Upper lobe of left lung (tissue), 6 donors: ENCODE measurements at regions not wholly inside any gene's neighbourhood (a gene's known extent, or its start where the extent isn't known, plus 50 kb on each side); places are given as distances from the start of the nearest gene placed in this dataset.
"Not testable (repeated sequence)": the region's sequence is repeated elsewhere in the genome, so short reads cannot be mapped to it uniquely, and the experiment has no call there.

Experiments
- ATAC-seq, 2 donors: fragments of 200-7000 bp; cut with Tn5 transposase; one replicate each; pipeline ENCODE4 v1.9.1; 2022; ENCODE audit warnings: mild to moderate bottlenecking in 2 of 2, moderate library complexity in 2 of 2; ENCODE audit not compliant: low FRiP score in 2 of 2
- DNase-seq, 2 donors: peaks; one replicate each; pipeline ENCODE4 v3.0.0-alpha.2; 2019 to 2020
- H3K27ac ChIP-seq, 4 donors: fragments of 200-600 bp; sonication (generic); one replicate each; pipeline ENCODE4 v1.5.1; 2016 to 2019
- H3K27me3 ChIP-seq, 4 donors: fragments of 200-600 bp; sonication (generic); one replicate each; pipeline ENCODE4 v1.5.1; 2017 to 2019
- H3K36me3 ChIP-seq, 4 donors: fragments of 200-600 bp; sonication (generic); one replicate each; pipeline ENCODE4 v1.5.1; 2016 to 2019
- H3K4me1 ChIP-seq, 4 donors: fragments of 200-600 bp; sonication (generic); one replicate each; pipeline ENCODE4 v1.5.1; 2018 to 2019
- H3K4me3 ChIP-seq, 4 donors: fragments of 200-600 bp; sonication (generic); one replicate each; pipeline ENCODE4 v1.5.1; 2017 to 2019; ENCODE audit warnings: mild to moderate bottlenecking in 2 of 4, moderate library complexity in 1 of 4
- H3K9me3 ChIP-seq, 4 donors: fragments of 200-600 bp; sonication (generic); one replicate each; pipeline ENCODE4 v1.5.1; 2018 to 2019
- CTCF ChIP-seq, 6 experiments: fragments of 450-650 bp in 4 of 6; fragments of 200-600 bp in 2 of 6; sonication (generic) in 2 of 6; IDR thresholded peaks; one replicate each; pipeline ENCODE4 v1.5.1; 2016 to 2019; ENCODE audit warnings: antibody characterized with exemption in 6 of 6
- EP300 ChIP-seq, 4 donors: sonication (generic); formaldehyde crosslinking; IDR thresholded peaks; one replicate each; pipeline ENCODE4 v1.5.1; 2017; ENCODE audit warnings: antibody characterized with exemption in 4 of 4, control low read depth in 2 of 4
- POLR2A ChIP-seq, 4 donors: fragments of 450-650 bp; IDR thresholded peaks; one replicate each; pipeline ENCODE4 v1.5.1; 2016 to 2017; ENCODE audit warnings: antibody characterized with exemption in 4 of 4, mild to moderate bottlenecking in 2 of 4
- POLR2AphosphoS5 ChIP-seq, 2 donors: sonication (generic); formaldehyde crosslinking; IDR thresholded peaks; one replicate each; pipeline ENCODE4 v1.5.1; 2017; ENCODE audit warnings: antibody characterized with exemption in 2 of 2
- WGBS, 2 donors: methylation state at CpG; one replicate each; pipeline ENCODE4 v1.1.5; 2017 to 2018; 5-methylcytosine and 5-hydroxymethylcytosine counted together
- donor health status: DM: no; HTN: no; CAD: no; lungs with moderate emphysema.
- donor health status: DM: no; HTN: yes; CAD: no; lungs with severe emphysema.

GRCh38 chr13:47892374-47892773 lies 108.7 kb downstream of the SUCLA2 start:
- H3K4me1 ChIP-seq, result no peaks in the 10 kb centered on the region
- H3K27me3 ChIP-seq, result no peaks in the 10 kb centered on the region
- ATAC-seq, result no peak
- no peak overlapping the region for H3K27ac ChIP-seq
- no peaks in the 10 kb centered on the region for H3K36me3 ChIP-seq
- TF ChIP-seq POLR2AphosphoS5 (IDR thresholded peaks at IDR 0.05), result no peak
- DNase-seq, result no peak
- WGBS, 2 donors, result 89 to 93% methylated on average over 6 of the region's 6 CpGs
- no peaks in the 10 kb centered on the region for H3K9me3 ChIP-seq
- no peak overlapping the region for H3K4me3 ChIP-seq

GRCh38 chr13:47890146-47890814 lies 110.8 kb downstream of the SUCLA2 start:
- no peaks in the 10 kb centered on the region for H3K9me3 ChIP-seq
- no peak overlapping the region for H3K27ac ChIP-seq
- H3K4me1 ChIP-seq, result no peaks in the 10 kb centered on the region
- H3K4me3 ChIP-seq, result no peak overlapping the region
- H3K27me3 ChIP-seq, result no peaks in the 10 kb centered on the region
- TF ChIP-seq CTCF (IDR thresholded peaks at IDR 0.05) (no peak), EP300 (IDR thresholded peaks at IDR 0.05) (no peak)
- no peak for DNase-seq
- no peaks in the 10 kb centered on the region for H3K36me3 ChIP-seq
- ATAC-seq, result no peak

GRCh38 chr13:47886314-47886713 lies 114.8 kb downstream of the SUCLA2 start:
- DNase-seq (no peak), ATAC-seq (no peak)
- no peaks in the 10 kb centered on the region for H3K9me3 ChIP-seq
- H3K4me3 ChIP-seq, result no peak overlapping the region
- WGBS, 2 donors, result 92 to 97% methylated on average over 4 of the region's 4 CpGs
- no peaks in the 10 kb centered on the region for H3K4me1 ChIP-seq
- no peak overlapping the region for H3K27ac ChIP-seq
- no peaks in the 10 kb centered on the region for H3K36me3 ChIP-seq
- no peaks in the 10 kb centered on the region for H3K27me3 ChIP-seq
- TF ChIP-seq CTCF (IDR thresholded peaks at IDR 0.05), result no peak
- TF ChIP-seq POLR2A (IDR thresholded peaks at IDR 0.05), result no peak
- no peak for TF ChIP-seq POLR2AphosphoS5 (IDR thresholded peaks at IDR 0.05)
- TF ChIP-seq EP300 (IDR thresholded peaks at IDR 0.05), result no peak

- ATAC-seq (no peak), DNase-seq (no peak)
- no peak overlapping the region for H3K27ac ChIP-seq
- H3K36me3 ChIP-seq, result no peaks in the 10 kb centered on the region
- 65 to 82% methylated on average over 1 of the region's 1 CpG for WGBS, 2 donors
- no peaks in the 10 kb centered on the region for H3K4me1 ChIP-seq
- H3K27me3 ChIP-seq, result no peaks in the 10 kb centered on the region
- peaks cover 0 to 19% (median 13%) of the 10 kb centered on the region in 4 donors for H3K9me3 ChIP-seq
- TF ChIP-seq POLR2A (IDR thresholded peaks at IDR 0.05) (no peak), EP300 (IDR thresholded peaks at IDR 0.05) (no peak), CTCF (IDR thresholded peaks at IDR 0.05) (no peak), POLR2AphosphoS5 (IDR thresholded peaks at IDR 0.05) (no peak)
- no peak overlapping the region for H3K4me3 ChIP-seq
Observed at GRCh38 chr13:47875201-47875600, 125.9 kb downstream of the SUCLA2 start.

GRCh38 chr13:47873987-47874386 lies 127.1 kb downstream of the SUCLA2 start:
- not testable (repeated sequence) for H3K4me1 ChIP-seq, DNase-seq, ATAC-seq, H3K4me3 ChIP-seq, H3K27ac ChIP-seq, H3K36me3 ChIP-seq, H3K27me3 ChIP-seq
- H3K9me3 ChIP-seq, result peaks cover 0 to 19% (median 13%) of the 10 kb centered on the region in 4 donors

- H3K27me3 ChIP-seq, ATAC-seq, DNase-seq, H3K36me3 ChIP-seq, H3K4me1 ChIP-seq, H3K4me3 ChIP-seq, H3K27ac ChIP-seq: not testable (repeated sequence)
- WGBS, 2 donors, result 74 to 76% methylated on average over 1 of the region's 1 CpG
- peaks cover 0 to 19% (median 13%) of the 10 kb centered on the region in 4 donors for H3K9me3 ChIP-seq
Observed at GRCh38 chr13:47873319-47873718, 127.8 kb downstream of the SUCLA2 start.
